GM21526 (cell line): ENCODE measurements at regions not wholly inside any gene's neighbourhood (a gene's known extent, or its start where the extent isn't known, plus 50 kb on each side); places are given as distances from the start of the nearest gene placed in this dataset.

ENCODE experiments used
- ATAC-seq: cut with Tn5 transposase; IDR thresholded peaks from one replicate; pipeline ENCODE4 v1.9.1; 2021; ENCODE audit warnings: moderate library complexity; ENCODE audit not compliant: unreplicated experiment, low FRiP score

DNA sequence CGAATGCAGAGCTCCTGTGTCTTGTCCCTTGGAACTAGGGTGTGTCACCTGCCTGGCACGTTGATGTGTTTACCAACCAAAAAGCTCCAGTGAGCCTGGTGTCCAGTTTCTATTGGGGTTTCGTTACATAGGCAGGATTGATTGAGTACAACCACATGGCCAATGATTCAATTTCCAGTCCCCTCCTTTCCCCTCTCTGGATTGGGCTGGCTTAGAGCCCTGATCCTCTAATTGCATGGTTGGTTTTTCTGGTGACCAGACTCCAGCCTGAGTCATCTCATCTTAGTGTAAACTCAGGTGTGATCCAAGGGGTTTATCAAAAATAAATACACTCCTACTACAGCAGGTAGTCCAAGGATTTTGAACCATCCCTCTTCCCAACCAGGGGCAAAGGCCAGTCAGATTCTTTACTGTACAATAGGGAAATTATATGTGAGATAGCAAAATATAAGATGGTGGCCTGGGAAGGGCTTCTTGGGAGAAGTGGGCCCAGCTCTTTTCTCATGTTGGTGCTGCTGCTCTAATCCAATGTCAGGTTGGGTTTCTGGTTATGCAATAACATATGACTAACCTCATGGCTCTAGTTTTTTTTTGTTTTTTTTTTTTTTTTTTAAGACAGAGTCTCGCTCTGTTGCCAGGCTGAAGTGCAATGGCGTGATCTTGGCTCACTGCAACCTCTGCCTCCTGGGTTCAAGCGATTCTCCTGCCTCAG is 64.7 kb upstream of the MGAT5 start:
- ATAC-seq: no peak

DNA sequence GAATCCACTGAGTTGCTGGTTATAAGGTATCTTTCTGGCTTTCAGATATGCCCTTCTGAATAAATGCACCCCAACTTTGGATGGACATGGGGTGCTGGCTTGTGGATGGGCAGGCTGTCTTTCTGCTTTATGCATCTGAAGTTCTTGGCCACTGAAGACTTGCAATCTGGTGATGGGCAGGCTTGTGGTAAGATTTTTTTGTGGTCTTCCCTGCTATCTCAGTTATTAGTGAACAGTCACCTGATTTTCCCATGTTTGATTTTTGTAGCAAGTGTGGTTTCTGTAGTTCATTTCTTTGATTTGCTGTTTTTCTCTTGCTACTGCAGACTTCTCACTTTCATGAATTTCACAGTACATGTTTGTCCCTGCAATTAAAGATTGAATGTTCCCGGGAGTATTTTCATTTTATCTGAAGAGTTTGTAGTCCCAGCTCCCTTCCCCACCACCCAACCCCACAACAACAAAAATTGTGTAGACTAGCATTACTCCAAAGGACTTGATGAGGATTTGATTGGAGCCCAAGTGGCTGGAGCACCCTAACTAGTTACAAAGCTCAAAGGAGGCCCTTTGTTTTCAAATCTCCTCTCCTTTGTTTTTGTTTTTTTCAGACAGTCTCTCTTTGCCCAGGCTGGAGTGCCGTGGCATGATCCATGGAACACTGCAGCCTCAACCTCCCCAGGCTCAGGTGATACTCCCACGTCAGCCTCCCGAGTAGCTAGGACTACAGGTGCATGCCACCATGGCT is 63.6 kb upstream of the MGAT5 start:
- no peak for ATAC-seq

DNA sequence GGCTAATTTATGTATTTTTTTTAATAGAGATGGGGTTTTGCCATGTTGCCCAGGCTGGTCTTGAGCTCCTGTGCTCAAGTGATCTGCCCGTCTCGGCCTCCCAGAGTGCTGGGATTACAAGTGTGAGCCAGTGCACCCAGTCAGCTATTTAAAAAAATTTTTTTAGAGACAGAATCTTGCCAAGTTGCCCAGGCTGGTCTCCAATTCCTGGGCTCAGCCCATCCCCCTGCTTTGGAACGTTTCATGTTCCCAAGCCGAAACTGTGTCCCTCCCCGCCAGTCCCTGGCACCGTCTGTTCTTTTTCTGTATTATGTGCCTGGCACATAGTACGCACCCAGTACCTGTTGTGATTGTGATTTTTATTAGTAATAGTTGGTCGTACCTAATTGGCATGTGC is 63.1 kb upstream of the MGAT5 start:
- no peak for ATAC-seq

DNA sequence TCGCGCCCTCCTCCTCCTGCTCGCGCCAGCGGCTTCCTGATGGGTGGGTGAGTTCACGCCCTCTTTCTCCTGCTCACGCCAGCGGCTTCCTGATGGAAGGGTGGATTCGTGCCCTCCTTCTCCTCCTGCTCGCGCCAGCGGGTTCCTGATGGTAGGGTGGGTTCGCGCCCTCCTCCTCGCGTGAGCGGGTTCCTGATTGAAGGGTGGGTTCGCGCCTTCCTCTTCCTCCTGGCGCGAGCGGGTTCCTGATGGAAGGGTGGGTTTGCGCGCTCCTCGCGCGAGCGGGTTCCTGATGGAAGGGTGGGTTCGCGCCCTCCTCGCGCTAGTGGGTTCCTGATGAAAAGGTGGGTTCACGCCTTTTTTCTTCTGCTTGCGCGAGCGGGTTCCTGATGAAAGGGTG is 62.0 kb upstream of the MGAT5 start:
- no peak for ATAC-seq

DNA sequence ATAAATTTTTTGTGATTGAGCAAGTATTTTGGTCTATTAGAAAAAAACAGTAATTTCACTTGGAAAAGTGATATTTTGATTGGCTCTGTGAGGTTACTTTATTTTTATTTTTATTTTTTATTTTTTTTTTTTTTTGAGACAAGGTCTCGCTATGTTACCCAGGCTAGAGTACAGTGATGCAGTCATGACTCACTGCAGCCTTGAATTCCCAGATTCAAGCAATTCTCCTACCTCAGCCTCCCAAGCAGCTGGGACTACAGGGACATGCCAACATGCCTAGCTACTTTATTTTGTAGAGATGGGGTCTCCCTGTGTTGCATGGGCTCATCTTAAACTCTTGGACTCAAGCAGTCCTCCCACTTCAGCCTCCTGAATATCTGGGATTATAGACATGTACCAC is 60.9 kb upstream of the MGAT5 start:
- ATAC-seq: no peak

DNA sequence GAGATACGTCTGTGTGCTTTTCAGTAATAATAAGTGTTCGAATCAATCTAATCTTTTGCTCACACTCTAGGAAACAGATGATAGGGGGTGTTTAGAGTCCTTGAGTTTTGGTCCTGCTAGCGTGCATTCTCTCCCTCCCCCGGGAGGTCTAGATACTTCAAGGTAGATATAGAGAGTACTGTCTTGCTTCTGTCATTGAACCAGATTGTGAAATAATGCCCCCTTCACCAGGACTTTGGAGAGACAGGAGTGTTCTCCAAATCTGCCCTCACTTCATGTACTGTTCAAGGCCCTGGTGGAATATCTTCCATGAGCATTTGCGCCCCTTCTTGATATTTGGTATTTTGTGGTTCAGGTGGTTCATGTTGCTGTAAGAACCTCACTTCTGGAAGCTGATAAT is 59.4 kb upstream of the MGAT5 start:
- no peak for ATAC-seq

DNA sequence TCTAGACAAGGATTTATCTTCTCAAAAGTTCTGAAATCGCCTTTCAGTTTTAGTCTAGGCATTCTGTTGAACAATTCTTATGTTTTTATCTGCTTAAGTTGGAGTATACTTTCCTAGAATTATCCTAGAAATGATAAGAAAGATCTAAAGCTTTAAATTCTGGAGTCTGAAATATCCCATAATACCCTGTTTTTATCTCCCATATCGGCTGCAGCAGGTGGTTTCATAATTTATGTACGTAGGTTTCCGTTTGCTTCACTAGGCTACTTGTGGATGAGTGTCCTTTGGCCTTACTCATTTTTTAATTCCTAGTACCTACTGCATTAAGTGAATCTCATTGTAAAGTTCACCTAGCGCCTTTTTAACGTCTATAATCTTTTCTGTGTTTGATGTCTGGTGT is 58.5 kb upstream of the MGAT5 start:
- ATAC-seq: no peak

DNA sequence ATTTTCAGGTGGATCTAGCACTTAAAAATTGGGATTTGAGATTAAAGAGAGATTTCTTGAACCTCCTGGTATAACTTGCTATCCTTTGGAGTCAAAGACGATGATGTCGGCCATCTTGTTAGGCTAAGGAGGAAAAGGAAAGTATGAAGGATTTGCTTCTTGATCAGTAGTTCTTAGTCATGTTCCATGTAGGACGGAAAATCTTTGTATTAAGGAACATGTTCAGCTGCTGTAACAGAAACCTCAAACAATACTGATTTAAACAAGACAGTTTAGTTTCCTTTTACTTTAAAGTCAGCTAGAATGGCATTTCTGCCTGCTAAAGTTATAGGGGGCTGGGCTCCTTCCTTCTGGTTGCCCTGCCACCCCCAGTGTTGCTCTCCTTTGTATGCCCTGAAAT is 56.4 kb upstream of the MGAT5 start:
- no peak for ATAC-seq

DNA sequence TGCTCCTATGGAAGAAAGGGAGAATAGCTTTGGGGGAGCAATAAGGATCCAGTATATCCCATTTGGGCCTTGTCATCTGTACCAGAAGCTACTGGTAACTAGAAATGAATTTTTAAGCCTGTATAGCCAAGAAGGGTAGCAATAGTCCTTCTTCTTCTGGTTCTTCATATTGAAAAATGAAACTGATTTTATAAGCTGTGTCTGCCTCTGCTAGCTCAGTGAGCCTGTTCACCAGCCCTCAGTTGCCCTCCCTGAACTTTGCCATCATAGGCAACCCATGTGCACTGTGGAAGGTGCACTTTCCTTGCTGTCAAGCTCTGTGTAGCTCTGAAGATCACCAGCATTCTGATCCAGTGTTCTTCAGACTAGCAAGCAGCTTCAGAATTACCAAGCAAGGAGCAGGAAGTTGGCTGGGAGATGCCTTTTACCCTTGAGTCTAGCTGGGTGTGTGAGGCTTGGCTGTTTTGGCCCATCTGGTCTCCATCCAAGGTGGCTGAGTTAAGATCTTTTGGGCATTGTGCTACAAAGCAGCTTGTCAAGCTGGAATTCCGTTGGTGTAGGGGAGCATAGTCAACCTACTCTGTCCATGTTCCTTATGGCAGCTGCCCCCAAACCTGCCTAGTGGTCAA is 55.8 kb upstream of the MGAT5 start:
- no peak for ATAC-seq

DNA sequence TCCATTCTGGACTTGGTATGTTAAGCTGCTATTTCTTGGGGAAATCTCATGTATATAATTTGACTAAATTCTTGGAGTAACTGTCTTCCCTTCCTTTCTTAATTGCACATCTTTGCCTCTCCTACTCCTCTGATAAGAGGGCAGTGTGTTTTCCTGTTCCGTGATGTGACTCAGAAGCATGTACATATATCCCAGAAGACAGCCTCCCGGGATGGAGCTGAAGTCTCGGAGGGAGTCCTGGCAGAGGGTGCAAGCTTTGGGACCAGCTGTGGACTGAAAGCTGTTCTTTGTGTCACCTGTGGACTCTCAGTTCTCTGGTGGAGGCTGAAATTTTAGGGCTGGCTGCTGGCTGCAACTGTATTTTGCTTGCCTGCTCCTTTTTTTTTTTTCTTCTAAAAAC is 54.7 kb upstream of the MGAT5 start:
- ATAC-seq: no peak

DNA sequence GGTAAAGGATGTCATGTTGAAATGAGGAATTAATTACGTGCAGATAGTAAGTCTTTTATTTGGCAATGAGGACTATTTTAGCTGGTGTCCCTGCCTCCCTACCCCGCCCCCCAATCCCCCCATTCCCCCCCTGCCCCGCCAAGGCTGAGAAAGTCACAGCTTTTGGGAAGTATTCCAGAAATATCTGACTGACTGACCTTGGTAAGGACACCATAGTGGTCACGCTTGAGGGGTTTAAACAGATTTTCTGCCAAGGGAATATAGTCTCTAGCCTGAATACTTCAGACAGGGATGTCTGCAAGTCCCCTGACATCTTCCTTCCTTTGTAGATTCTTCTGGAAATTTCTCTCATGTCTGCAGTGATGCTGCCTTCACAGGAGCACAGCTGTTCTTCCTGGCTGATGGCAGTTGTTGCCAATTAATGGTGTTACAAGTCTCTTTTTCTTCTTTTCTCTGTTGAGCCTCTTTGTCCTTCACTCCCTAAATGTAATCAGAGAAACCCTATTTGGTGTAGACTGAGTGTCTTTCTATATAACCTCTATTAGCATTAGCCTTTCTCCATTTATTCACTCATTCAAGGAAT is 53.7 kb upstream of the MGAT5 start:
- ATAC-seq: no peak

DNA sequence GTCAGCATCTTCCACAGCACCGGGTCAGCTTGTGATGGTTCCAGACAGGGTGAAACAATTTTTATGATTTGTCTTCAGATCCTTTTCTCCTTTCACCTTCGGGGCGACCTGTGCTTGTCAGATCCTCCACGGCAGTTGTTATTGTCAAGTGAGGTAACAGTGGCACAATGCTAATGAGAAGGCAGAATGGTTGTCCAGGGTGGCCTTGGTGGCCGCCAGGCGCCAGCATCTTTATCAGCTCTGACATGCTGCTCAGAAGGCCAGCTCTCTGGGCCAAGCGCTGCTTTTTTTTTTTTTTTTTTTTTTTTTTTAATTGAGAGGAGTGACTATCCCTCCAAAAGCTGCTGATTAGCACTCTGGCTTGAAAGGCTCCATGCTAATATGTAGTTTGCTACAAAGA is 52.3 kb upstream of the MGAT5 start:
- ATAC-seq: no peak

DNA sequence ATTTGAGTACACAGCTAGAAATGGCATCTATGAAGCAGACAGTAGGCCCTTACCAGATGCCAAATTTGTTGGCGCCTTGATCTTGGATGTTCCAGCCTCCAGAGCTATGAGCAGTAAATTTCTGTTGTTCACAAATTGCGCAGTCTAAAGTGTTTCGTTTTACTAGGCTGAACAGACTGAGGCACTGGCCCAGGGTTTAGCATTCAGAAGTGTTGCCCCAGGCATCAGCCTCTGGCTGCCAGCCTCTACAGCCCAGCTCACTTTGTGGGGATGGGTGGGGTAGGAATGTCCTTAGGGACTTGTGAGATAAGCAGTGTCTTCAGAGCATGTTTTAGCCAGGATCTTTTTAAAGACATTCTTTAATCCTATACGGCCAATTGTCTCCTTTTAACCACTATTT is 51.5 kb upstream of the MGAT5 start:
- no peak for ATAC-seq

DNA sequence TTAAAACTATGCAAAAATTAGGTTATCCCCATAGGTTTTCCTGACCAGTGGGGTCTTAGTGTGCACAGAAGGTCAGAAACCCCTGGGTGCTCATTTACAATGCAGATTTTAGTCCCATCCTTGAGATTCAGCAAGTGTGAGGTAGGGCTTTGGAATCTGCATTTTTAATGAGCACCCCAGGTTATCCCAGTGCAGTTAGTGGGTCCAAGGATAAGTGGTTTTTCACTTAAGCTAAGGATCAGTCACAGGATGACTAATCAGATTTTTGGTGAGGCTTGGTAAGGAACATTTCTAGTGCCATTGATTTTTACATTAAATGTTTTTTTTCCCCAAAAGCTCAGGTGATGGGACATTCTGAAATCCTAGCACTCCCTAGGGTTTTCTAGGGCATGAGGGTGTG is 50.7 kb upstream of the MGAT5 start:
- ATAC-seq: no peak
